Adrenal gland (tissue), 9 donors: ENCODE measurements at regions not wholly inside any gene's neighbourhood (a gene's known extent, or its start where the extent isn't known, plus 50 kb on each side); places are given as distances from the start of the nearest gene placed in this dataset.
A peak's percentile ranks its signal among the peaks of the same experiment; 100 is the strongest.

ENCODE experiments used
- DNase-seq, 7 donors: peaks; one replicate each; pipeline ENCODE4 v3.0.0-alpha.2; 2019 to 2020
- H3K27ac ChIP-seq, 5 donors: fragments of 200-600 bp; sonication (generic) in 4 of 5; 1 replicate in 3 of 5; 2 replicates in 2 of 5; pipeline versions ENCODE4 v1.5.1 to v1.8.0; 2016 to 2020; ENCODE audit warnings: mild to moderate bottlenecking in 1 of 5
- H3K27me3 ChIP-seq: fragments of 200-600 bp; 2 replicates; pipeline ENCODE4 v1.8.0; 2021
- H3K36me3 ChIP-seq, 2 donors: fragments of 200-600 bp; replicated peaks in 1 of 2; 1 replicate in 1 of 2; 2 replicates in 1 of 2; pipeline versions ENCODE4 v1.5.1 to v1.8.0; 2018 to 2022
- H3K4me1 ChIP-seq, 2 donors: fragments of 200-600 bp; replicated peaks in 1 of 2; 1 replicate in 1 of 2; 2 replicates in 1 of 2; pipeline versions ENCODE4 v1.5.1 to v1.8.0; 2018 to 2021
- H3K4me3 ChIP-seq, 4 donors: fragments of 200-600 bp; sonication (generic) in 3 of 4; one replicate each; pipeline ENCODE4 v1.5.1; 2016 to 2018
- H3K9me3 ChIP-seq, 3 donors: fragments of 200-600 bp; sonication (generic) in 1 of 3; replicated peaks in 1 of 3; 1 replicate in 2 of 3; 2 replicates in 1 of 3; pipeline versions ENCODE4 v1.5.1 to v1.8.0; 2016 to 2021
- POLR2A ChIP-seq, 2 donors: fragments of 450-650 bp; IDR thresholded peaks; one replicate each; pipeline ENCODE4 v1.6.1; 2017; ENCODE audit warnings: antibody characterized with exemption in 2 of 2, mild to moderate bottlenecking in 2 of 2, moderate library complexity in 1 of 2
- WGBS, 4 donors: extraction: QIAGEN DNeasy Blood & Tissue Kit in 2 of 4; methylation state at CpG; one replicate each; pipeline versions ENCODE4 v1.1.5 to v1.1.7; 2013 to 2017; 5-methylcytosine and 5-hydroxymethylcytosine counted together
- intact Hi-C, 2 donors: fragments of 100-400 bp; cut with DNase I; formaldehyde crosslinking; loops; one replicate each; pipeline versions ENCODE4 v1.14.1 to v1.15.0; 2022 to 2023
- TF ChIP-seq, protein P1 (sequence below), 6 experiments: fragments of 450-650 bp in 4 of 6; fragments of 200-600 bp in 2 of 6; sonication (generic) in 1 of 6; IDR thresholded peaks; 1 replicate in 5 of 6; 2 replicates in 1 of 6; pipeline versions ENCODE4 v1.5.1 to v1.8.0; 2016 to 2021; ENCODE audit warnings: antibody characterized with exemption in 6 of 6, mild to moderate bottlenecking in 2 of 6, moderate library complexity in 1 of 6
- donor health status: healthy with polysubstance abuse.
- donor health status: Bipolar disorder and iron deficiency.
- donor health status: DM: yes; HTN: yes; CAD: no.
- donor health status: DM: no; HTN: no; CAD: no.
- donor health status: DM: no; HTN: no; CAD: no.

GRCh38 chr12:20189767-20190166 is 178.6 kb upstream of the PDE3A start:
- no peak overlapping the region for H3K27ac ChIP-seq
- no peak overlapping the region for H3K4me3 ChIP-seq
- no peaks in the 10 kb centered on the region for H3K9me3 ChIP-seq
- no peak for DNase-seq
- intact Hi-C loops, result no loop called here
- WGBS, 4 donors, result 67 to 85% (median 75%) methylated on average over 2 of the region's 2 CpGs
- TF ChIP-seq, protein P1, sequence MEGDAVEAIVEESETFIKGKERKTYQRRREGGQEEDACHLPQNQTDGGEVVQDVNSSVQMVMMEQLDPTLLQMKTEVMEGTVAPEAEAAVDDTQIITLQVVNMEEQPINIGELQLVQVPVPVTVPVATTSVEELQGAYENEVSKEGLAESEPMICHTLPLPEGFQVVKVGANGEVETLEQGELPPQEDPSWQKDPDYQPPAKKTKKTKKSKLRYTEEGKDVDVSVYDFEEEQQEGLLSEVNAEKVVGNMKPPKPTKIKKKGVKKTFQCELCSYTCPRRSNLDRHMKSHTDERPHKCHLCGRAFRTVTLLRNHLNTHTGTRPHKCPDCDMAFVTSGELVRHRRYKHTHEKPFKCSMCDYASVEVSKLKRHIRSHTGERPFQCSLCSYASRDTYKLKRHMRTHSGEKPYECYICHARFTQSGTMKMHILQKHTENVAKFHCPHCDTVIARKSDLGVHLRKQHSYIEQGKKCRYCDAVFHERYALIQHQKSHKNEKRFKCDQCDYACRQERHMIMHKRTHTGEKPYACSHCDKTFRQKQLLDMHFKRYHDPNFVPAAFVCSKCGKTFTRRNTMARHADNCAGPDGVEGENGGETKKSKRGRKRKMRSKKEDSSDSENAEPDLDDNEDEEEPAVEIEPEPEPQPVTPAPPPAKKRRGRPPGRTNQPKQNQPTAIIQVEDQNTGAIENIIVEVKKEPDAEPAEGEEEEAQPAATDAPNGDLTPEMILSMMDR (IDR thresholded peaks at IDR 0.05), result no peak
- no peak for TF ChIP-seq POLR2A (IDR thresholded peaks at IDR 0.05)
- H3K4me1 ChIP-seq, result no peaks in the 10 kb centered on the region
- H3K36me3 ChIP-seq, result no peaks in the 10 kb centered on the region
- H3K27me3 ChIP-seq, result no peaks in the 10 kb centered on the region

DNA sequence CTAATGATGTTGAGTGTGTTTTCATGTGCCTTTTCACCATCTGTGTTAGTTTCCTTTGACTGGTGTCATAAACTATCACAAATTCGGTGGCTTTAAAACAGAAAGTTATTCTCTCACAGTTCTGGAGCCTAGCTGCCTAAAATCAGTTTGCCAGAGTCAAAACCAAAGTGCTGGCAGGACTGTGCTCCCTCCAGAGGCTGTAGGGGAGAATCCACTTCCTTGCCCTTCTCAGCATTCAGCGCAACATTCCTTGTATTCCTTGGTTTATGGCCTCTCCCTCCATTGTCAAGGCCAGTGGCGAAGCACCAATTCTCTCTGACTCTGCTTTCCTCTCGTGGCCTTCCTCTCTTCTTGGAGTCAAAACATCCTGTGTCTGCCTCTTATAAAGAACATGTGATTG is 174.2 kb upstream of the PDE3A start:
- intact Hi-C loops, result no loop called here
- Histone ChIP-seq H3K4me3 (no peak overlapping the region), H3K27ac (no peak overlapping the region), H3K9me3 (no peaks in the 10 kb centered on the region), H3K27me3 (no peaks in the 10 kb centered on the region), H3K4me1 (no peaks in the 10 kb centered on the region), H3K36me3 (no peaks in the 10 kb centered on the region)
- DNase-seq, result no peak
- TF ChIP-seq POLR2A (IDR thresholded peaks at IDR 0.05), result no peak
- TF ChIP-seq, protein P1 (IDR thresholded peaks at IDR 0.05), result peak in 1 of 6 experiments; percentile 6
- 40 to 55% (median 47%) methylated on average over 4 of the region's 4 CpGs for WGBS, 4 donors

GRCh38 chr12:20196767-20197166 is 171.6 kb upstream of the PDE3A start:
- no peaks in the 10 kb centered on the region for H3K36me3 ChIP-seq
- TF ChIP-seq, protein P1 (IDR thresholded peaks at IDR 0.05), result no peak
- TF ChIP-seq POLR2A (IDR thresholded peaks at IDR 0.05), result no peak
- no peaks in the 10 kb centered on the region for H3K4me1 ChIP-seq
- intact Hi-C loops, result no loop called here
- DNase-seq, result no peak
- 75 to 85% (median 82%) methylated on average over 4 of the region's 4 CpGs for WGBS, 4 donors
- H3K27ac ChIP-seq, result no peak overlapping the region
- H3K27me3 ChIP-seq, result no peaks in the 10 kb centered on the region
- no peak overlapping the region for H3K4me3 ChIP-seq
- H3K9me3 ChIP-seq, result no peaks in the 10 kb centered on the region

GRCh38 chr12:20197411-20197810 is 170.9 kb upstream of the PDE3A start:
- H3K27me3 ChIP-seq, result no peaks in the 10 kb centered on the region

More at GRCh38 chr12:20197411-20197810, 170.9 kb upstream of the PDE3A start:
- TF ChIP-seq, protein P1 (IDR thresholded peaks at IDR 0.05), result no peak
- no peak for TF ChIP-seq POLR2A (IDR thresholded peaks at IDR 0.05)
- no peak overlapping the region for H3K4me3 ChIP-seq
- H3K9me3 ChIP-seq, result no peaks in the 10 kb centered on the region
- H3K36me3 ChIP-seq, result no peaks in the 10 kb centered on the region
- no peak overlapping the region for H3K27ac ChIP-seq
- no peak for DNase-seq
- intact Hi-C loops, result no loop called here
- H3K4me1 ChIP-seq, result no peaks in the 10 kb centered on the region
